ENCODE measurements at regions not wholly inside any gene's neighbourhood (a gene's known extent, or its start where the extent isn't known, plus 50 kb on each side); places are given as distances from the start of the nearest gene placed in this dataset.
A peak's percentile ranks its signal among the peaks of the same experiment; 100 is the strongest.

DNA sequence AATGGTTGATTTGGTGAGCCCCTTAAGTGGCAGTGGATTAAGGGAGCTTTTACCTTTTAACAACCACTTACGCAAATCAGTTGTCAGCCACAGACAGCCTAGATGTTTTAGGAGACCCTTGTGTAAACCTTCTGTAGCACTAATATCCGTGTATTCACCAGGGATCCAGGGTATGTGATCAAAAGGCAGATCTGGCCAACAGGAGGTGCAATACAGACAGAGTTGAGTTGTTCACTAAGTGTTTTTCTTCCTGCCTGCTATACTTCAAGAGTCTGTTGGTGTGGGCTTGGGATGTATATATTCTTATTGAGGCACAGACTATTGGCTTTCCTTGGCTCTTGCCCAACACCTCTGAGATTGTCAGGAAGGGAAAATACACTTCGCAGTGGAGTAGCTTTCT, 175.1 kb downstream of the FAT3 start:
- DNase-seq (ENCODE audit: low spot score): no peak
- no peaks in the 10 kb centered on the region for H3K36me3 ChIP-seq
- no peaks in the 10 kb centered on the region for H3K4me1 ChIP-seq (ENCODE audit: control insufficient read depth in 1 of 2, low read depth in 2 of 2)
- H3K4me3 ChIP-seq: no peak overlapping the region
- H3K27ac ChIP-seq: no peak overlapping the region
- no peak for ATAC-seq (ENCODE audit: insufficient number of reproducible peaks, low FRiP score, low read depth)
- TF ChIP-seq, protein P1, sequence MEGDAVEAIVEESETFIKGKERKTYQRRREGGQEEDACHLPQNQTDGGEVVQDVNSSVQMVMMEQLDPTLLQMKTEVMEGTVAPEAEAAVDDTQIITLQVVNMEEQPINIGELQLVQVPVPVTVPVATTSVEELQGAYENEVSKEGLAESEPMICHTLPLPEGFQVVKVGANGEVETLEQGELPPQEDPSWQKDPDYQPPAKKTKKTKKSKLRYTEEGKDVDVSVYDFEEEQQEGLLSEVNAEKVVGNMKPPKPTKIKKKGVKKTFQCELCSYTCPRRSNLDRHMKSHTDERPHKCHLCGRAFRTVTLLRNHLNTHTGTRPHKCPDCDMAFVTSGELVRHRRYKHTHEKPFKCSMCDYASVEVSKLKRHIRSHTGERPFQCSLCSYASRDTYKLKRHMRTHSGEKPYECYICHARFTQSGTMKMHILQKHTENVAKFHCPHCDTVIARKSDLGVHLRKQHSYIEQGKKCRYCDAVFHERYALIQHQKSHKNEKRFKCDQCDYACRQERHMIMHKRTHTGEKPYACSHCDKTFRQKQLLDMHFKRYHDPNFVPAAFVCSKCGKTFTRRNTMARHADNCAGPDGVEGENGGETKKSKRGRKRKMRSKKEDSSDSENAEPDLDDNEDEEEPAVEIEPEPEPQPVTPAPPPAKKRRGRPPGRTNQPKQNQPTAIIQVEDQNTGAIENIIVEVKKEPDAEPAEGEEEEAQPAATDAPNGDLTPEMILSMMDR (IDR thresholded peaks at IDR 0.05): no peak
- H3K27me3 ChIP-seq (replicated peaks; ENCODE audit: insufficient read depth): no peaks in the 10 kb centered on the region
- H3K9me3 ChIP-seq: no peaks in the 10 kb centered on the region

- Histone ChIP-seq H3K4me3 (no peak overlapping the region), H3K36me3 (no peaks in the 10 kb centered on the region), H3K27me3 (replicated peaks; ENCODE audit: insufficient read depth) (no peaks in the 10 kb centered on the region), H3K9me3 (no peaks in the 10 kb centered on the region), H3K27ac (no peak overlapping the region), H3K4me1 (ENCODE audit: control insufficient read depth in 1 of 2, low read depth in 2 of 2) (peaks cover 0 to 6% of the 10 kb centered on the region in 2 donors)
- DNase-seq (ENCODE audit: low spot score) (no peak), ATAC-seq (ENCODE audit: insufficient number of reproducible peaks, low FRiP score, low read depth) (no peak)
- TF ChIP-seq, protein P1 (IDR thresholded peaks at IDR 0.05): no peak
Observed at GRCh38 chr11:92401520-92401919, 176.9 kb downstream of the FAT3 start.

- H3K9me3 ChIP-seq: no peaks in the 10 kb centered on the region
Observed at GRCh38 chr11:92406472-92406871, 181.9 kb downstream of the FAT3 start.

DNA sequence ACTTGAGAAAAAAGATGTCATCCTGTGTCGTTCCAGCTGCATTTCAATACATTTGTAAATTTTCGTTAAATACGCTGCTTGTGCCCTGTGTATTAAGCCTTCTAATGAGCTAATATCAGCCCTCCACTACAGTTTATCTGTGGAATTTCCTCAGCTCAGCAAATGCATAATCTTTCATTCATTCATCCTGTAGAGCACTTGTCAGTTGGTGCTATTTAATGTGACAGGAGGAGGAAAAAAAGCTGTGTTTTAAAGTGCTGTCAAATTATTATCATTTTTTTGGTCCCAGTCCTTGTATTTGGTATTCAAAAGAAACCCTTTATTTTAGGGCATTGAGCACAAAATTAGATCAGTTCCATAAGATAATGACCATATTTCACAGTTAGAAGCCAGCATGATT, 184.7 kb downstream of the FAT3 start:
- DNase-seq (ENCODE audit: low spot score): no peak
- no peak for ATAC-seq (ENCODE audit: insufficient number of reproducible peaks, low FRiP score, low read depth)
- H3K36me3 ChIP-seq: no peaks in the 10 kb centered on the region
- no peak overlapping the region for H3K4me3 ChIP-seq
- no peak overlapping the region for H3K27ac ChIP-seq
- H3K4me1 ChIP-seq (ENCODE audit: control insufficient read depth in 1 of 2, low read depth in 2 of 2): peaks cover 3 to 22% of the 10 kb centered on the region in 2 donors
- H3K27me3 ChIP-seq (replicated peaks; ENCODE audit: insufficient read depth): no peaks in the 10 kb centered on the region
- no peaks in the 10 kb centered on the region for H3K9me3 ChIP-seq
- TF ChIP-seq, protein P1 (IDR thresholded peaks at IDR 0.05): no peak

More at GRCh38 chr11:92406472-92406871, 181.9 kb downstream of the FAT3 start:
- H3K27me3 ChIP-seq (replicated peaks; ENCODE audit: insufficient read depth): no peaks in the 10 kb centered on the region
- TF ChIP-seq, protein P1 (IDR thresholded peaks at IDR 0.05): no peak
- H3K36me3 ChIP-seq: no peaks in the 10 kb centered on the region
- DNase-seq (ENCODE audit: low spot score) (no peak), ATAC-seq (ENCODE audit: insufficient number of reproducible peaks, low FRiP score, low read depth) (no peak)
- peak overlapping the region in 1 of 2 donors; percentile 20 for H3K27ac ChIP-seq
- H3K4me3 ChIP-seq: no peak overlapping the region
- peaks cover 0 to 12% of the 10 kb centered on the region in 2 donors for H3K4me1 ChIP-seq (ENCODE audit: control insufficient read depth in 1 of 2, low read depth in 2 of 2)

- no peaks in the 10 kb centered on the region for H3K36me3 ChIP-seq
- no peaks in the 10 kb centered on the region for H3K27me3 ChIP-seq (replicated peaks; ENCODE audit: insufficient read depth)
- no peak for DNase-seq (ENCODE audit: low spot score)
- H3K9me3 ChIP-seq: no peaks in the 10 kb centered on the region
- no peak for ATAC-seq (ENCODE audit: insufficient number of reproducible peaks, low FRiP score, low read depth)
- TF ChIP-seq, protein P1 (IDR thresholded peaks at IDR 0.05): no peak
- no peak overlapping the region for H3K27ac ChIP-seq
- H3K4me3 ChIP-seq: no peak overlapping the region
- peaks cover 4 to 25% of the 10 kb centered on the region in 2 donors for H3K4me1 ChIP-seq (ENCODE audit: control insufficient read depth in 1 of 2, low read depth in 2 of 2)
Observed at GRCh38 chr11:92409956-92410355, 185.3 kb downstream of the FAT3 start.

Data from thoracic aorta (tissue), 2 donors.